Gastroesophageal sphincter (tissue), 3 donors: ENCODE measurements at regions not wholly inside any gene's neighbourhood (a gene's known extent, or its start where the extent isn't known, plus 50 kb on each side); places are given as distances from the start of the nearest gene placed in this dataset.

ENCODE experiments used
- EP300 ChIP-seq: sonication (generic); formaldehyde crosslinking; IDR thresholded peaks from one replicate; pipeline ENCODE4 v1.6.1; 2017; ENCODE audit warnings: antibody characterized with exemption, mild to moderate bottlenecking
- POLR2A ChIP-seq, 2 donors: fragments of 450-650 bp; IDR thresholded peaks; one replicate each; pipeline ENCODE4 v1.6.1; 2017; ENCODE audit warnings: antibody characterized with exemption in 2 of 2, mild to moderate bottlenecking in 2 of 2, moderate library complexity in 1 of 2
- TF ChIP-seq, protein P1 (sequence below), 4 experiments: fragments of 200-600 bp in 2 of 4; fragments of 450-650 bp in 2 of 4; sonication (generic) in 1 of 4; IDR thresholded peaks; one replicate each; pipeline ENCODE4 v1.5.1; 2017 to 2019; ENCODE audit warnings: antibody characterized with exemption in 4 of 4, mild to moderate bottlenecking in 2 of 4, moderate library complexity in 2 of 4

DNA sequence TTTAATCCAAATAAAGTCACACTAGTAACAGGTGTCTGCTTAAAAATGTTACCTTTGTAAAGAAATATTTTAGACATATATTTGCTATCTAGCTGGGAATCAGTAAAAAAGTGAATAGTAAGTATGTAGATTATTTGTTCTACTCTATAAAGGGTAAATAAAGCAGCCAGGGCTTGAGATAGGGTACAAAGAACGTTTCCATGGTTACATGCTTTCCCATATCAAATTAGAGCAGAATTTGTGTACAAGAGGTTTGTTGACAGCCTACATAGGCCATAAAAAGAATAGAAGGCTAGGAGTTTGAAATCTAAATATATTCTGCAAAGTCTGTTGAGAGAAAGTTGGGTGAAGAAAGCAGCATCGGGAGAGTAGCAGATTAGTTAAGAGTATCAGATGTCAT, 160.9 kb upstream of the POU5F2 start:
- TF ChIP-seq EP300 (no peak), POLR2A (IDR thresholded peaks at IDR 0.05) (no peak)
- TF ChIP-seq, protein P1, sequence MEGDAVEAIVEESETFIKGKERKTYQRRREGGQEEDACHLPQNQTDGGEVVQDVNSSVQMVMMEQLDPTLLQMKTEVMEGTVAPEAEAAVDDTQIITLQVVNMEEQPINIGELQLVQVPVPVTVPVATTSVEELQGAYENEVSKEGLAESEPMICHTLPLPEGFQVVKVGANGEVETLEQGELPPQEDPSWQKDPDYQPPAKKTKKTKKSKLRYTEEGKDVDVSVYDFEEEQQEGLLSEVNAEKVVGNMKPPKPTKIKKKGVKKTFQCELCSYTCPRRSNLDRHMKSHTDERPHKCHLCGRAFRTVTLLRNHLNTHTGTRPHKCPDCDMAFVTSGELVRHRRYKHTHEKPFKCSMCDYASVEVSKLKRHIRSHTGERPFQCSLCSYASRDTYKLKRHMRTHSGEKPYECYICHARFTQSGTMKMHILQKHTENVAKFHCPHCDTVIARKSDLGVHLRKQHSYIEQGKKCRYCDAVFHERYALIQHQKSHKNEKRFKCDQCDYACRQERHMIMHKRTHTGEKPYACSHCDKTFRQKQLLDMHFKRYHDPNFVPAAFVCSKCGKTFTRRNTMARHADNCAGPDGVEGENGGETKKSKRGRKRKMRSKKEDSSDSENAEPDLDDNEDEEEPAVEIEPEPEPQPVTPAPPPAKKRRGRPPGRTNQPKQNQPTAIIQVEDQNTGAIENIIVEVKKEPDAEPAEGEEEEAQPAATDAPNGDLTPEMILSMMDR (IDR thresholded peaks at IDR 0.05), result no peak
